ENCODE measurements at regions not wholly inside any gene's neighbourhood (a gene's known extent, or its start where the extent isn't known, plus 50 kb on each side); places are given as distances from the start of the nearest gene placed in this dataset.

GRCh38 chr1:13918862-13919261, 218.9 kb downstream of the PRDM2 start:
- TF ChIP-seq CTCF (IDR thresholded peaks at IDR 0.05) (no peak), POLR2A (IDR thresholded peaks at IDR 0.05) (no peak)
